DMS79 treated with DMSO at 0.1 percent for 48 hours (cell line): ENCODE measurements at regions not wholly inside any gene's neighbourhood (a gene's known extent, or its start where the extent isn't known, plus 50 kb on each side); places are given as distances from the start of the nearest gene placed in this dataset.

Experiments
- DNase-seq: peaks from one replicate; lab custom pipeline; 2025; lab: John Stamatoyannopoulos, UW

- no peak for DNase-seq
Measured at GRCh38 chr20:37643400-37643799, 50.4 kb upstream of the CTNNBL1 start.

DNA sequence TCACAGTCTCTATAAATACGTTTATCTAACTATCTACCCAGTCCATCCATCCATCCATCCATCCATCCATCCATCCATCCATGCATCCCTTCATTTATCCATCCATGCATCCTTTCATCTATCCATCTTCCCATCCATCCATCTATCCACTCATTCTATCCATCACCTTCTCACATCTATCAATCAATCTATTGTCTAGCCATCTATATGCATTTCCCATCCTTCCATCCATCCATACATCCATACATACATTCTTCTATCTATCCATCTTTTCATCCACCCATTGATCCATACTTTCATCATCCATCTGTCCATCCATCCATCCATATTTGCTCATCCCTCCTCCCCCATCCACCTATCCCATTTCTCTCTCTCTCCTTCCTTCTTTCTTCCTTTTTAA is 51.6 kb upstream of the CTNNBL1 start:
- DNase-seq: no peak

GRCh38 chr20:37640600-37641561 is 52.9 kb upstream of the CTNNBL1 start:
- peak; percentile 10 for DNase-seq

GRCh38 chr20:37638527-37638926 is 55.3 kb upstream of the CTNNBL1 start:
- no peak for DNase-seq

DNA sequence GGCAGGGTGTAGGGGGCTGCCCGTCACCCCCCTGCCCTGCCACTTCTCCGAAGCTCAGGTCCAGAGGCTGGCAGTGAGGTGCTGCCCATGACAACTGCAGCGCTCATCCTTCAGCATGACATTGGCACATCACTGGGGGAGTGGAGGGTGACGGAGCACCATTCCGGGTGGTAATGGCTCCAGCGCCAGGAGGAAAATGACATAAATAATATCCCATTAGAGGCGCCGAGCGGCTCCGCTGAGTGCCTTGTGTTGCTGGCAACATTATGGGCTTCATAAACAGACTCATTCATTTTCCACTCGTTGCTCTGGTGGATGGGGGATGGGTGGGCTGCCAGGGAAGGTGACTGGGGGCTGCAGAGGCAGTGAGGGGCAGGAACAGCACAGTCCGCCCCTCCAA is 56.9 kb upstream of the CTNNBL1 start:
- no peak for DNase-seq

DNA sequence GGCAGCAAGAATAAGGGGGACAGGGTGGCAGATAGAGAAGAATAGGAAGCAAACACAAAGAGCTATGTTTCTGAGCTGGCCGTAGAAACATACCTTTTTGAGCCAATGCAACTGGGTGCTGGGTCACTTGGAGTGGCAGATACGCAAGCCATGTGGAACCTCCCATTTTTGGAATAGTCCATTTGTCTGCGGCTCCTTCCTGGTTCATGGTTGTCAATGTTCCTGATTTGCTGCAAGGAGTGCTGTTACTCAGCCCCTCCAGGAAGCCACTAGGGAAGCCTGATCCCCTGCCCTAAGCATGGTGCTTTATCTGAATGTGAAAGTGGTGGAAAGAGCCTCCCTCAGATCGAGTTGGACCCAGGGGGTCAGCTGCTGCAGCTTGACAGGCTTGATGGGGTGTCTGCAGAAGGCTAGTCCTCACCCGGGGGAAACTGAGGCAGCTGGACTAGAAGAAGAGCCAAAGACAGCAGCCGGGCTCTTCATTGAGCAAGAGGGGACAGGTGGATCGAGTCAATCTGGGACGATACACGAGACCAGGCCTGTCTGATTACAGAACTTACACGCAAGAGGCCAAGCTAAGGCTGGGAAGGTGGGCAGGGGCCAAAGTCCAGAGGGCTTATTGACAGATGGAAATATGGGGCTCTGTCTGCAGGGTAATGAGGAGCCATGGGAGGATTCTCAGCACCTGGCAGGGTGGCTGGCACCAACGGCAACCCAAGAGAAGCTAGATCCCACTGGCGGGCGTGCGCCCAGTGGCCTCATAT is 57.4 kb upstream of the CTNNBL1 start:
- no peak for DNase-seq

- no peak for DNase-seq
Measured at GRCh38 chr20:37630993-37631392, 62.8 kb upstream of the CTNNBL1 start.

GRCh38 chr20:37630166-37630565 is 63.7 kb upstream of the CTNNBL1 start:
- peak; percentile 71 for DNase-seq

- no peak for DNase-seq
Measured at GRCh38 chr20:37627767-37628130, 66.1 kb upstream of the CTNNBL1 start.

DNA sequence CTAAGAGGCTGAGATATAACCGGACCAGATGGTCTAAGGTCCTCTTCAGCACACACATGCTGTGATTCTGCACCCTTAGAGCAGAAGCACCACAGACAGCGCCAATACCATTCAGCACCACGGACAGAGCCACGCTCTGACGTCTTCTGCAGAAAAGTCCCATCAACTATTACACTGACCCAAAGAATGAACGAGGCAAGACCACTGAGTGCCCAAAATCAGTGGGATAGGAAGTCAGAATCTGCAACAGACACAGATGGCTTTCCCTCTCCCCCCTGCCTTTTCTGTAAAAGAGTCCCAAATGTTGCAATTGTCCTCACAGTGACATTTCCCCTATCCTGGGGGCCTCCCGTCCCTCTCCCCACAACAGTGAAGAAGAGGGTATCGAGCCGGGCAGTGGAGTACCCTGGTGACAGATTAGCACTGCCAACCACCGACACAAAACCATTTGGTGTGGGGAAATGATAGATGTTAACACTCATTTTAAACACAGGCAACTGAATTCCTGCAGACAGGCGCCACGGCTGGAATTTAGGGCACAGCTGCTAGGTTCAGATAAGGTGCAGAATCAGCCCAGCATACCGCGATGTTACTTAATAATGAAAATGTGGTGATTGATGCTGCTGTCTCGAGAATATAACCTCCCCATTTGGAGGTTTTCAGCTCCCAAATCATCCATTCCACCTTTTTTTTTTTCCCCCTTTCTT is 66.6 kb upstream of the CTNNBL1 start:
- no peak for DNase-seq

- no peak for DNase-seq
Measured at GRCh38 chr20:37624963-37625362, 68.9 kb upstream of the CTNNBL1 start.

- DNase-seq: no peak
Measured at GRCh38 chr20:37622728-37623127, 71.1 kb upstream of the CTNNBL1 start.

GRCh38 chr20:37619496-37619895 is 74.3 kb upstream of the CTNNBL1 start:
- no peak for DNase-seq

DNA sequence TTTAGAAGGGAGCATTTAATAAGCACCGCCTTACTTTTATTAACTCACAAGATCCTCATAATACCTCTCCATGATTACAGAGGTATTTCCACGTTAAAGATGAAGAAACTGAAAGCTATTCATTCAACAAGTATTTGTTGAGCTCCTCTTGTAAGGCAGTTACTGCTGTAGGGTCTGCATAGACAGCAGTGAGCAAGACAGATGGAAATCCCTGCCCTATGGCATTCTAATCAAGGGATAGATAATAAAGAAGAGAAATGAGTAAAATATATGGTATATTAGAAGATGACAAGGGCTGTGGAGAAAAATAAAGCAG is 77.8 kb upstream of the CTNNBL1 start:
- no peak for DNase-seq

- peak; percentile 31 for DNase-seq
Measured at GRCh38 chr20:37615340-37616109, 78.3 kb upstream of the CTNNBL1 start.

DNA sequence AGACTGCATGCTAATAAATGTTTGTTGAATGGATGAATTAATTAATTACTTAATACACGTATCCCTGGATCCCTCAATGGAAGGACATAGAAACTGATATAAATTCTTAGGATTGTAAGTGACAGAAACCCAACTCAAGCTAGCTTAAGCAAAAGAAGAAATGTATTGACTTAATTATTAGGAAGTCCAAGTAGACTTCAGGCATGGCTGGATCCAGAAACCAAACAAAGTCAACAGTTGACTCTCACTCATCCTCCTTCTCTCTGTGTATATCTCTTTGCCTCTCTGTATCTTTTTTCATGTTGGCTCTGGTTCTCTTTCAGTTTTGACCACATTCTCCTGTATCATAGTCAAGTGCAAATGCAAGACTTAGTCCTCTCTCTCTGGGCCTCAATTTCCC is 82.0 kb upstream of the CTNNBL1 start:
- DNase-seq: no peak

DNA sequence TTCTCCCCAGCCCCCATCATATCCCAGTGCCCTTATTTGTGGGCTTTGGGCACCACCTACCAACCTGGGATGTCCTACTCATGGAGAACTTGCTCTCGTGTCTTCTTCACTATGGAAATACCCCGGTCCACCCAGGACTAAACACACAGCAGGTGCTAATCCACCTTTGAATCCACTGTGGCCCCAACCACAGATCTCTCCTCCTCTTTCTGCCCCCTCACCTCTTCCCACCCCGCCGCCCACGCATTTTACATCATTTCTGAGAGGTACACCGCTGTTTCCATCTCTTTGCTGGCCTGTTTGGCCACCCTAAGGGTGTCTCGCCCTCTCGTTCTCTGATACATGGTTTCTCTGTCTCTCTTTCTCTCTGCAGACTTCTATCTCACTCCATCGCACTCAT is 82.5 kb upstream of the CTNNBL1 start:
- DNase-seq: no peak

GRCh38 chr20:37610203-37610798 is 82.6 kb upstream of the BLCAP start:
- no peak for DNase-seq

GRCh38 chr20:37602634-37603033 is 75.0 kb upstream of the BLCAP start:
- DNase-seq: no peak

DNA sequence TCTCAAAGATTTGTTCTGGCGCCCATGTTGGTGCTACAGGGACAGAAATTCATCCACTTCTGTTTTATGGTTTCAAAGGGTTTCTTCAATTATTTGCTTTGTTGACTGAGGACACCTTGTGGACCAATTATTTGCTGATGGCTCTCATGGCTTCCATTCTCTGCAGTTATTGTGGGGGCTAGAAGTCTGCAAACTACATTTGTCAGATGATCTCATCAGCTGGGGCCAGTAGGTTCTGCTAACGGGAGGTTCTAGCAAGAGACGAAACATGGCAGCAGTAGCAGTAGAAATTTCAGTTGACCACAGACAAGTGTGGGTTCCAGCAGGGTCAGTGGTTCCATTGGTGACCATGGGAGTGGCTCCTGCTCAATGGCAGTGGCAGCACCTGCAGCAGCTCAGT is 72.8 kb upstream of the BLCAP start:
- DNase-seq: no peak

- DNase-seq: no peak
Measured at GRCh38 chr20:37598575-37599342, 71.1 kb upstream of the BLCAP start.
